OCI-M1 (cell line): ENCODE measurements at regions not wholly inside any gene's neighbourhood (a gene's known extent, or its start where the extent isn't known, plus 50 kb on each side); places are given as distances from the start of the nearest gene placed in this dataset.
"Not testable (repeated sequence)": the region's sequence is repeated elsewhere in the genome, so short reads cannot be mapped to it uniquely, and the experiment has no call there.

Source experiments
- DNase-seq: peaks from one replicate; lab custom pipeline; 2025; lab: John Stamatoyannopoulos, UW

- DNase-seq, result no peak
Measured at GRCh38 chr9:118651511-118651910, 717.7 kb downstream of the BRINP1 start.

GRCh38 chr9:118652258-118652657 lies 717.0 kb downstream of the BRINP1 start:
- DNase-seq, result no peak

DNA sequence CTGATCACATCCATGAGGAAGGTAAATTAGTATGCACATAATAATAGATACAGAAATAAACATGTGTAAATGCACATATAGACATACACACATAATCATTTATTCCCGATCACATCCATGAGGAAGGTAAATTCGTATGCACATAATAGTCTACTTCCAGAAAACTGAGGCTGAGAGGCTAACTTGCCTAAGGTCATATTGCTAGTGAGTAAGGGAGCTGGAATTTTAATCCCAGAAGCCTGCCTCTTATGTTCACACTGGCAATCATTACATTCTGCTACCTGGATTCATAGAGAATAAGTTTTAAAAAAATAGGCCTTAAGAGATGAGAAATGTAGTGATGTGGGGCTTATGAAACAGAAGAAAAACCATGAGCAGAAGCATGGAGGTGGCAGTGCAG lies 716.3 kb downstream of the BRINP1 start:
- DNase-seq, result no peak

DNA sequence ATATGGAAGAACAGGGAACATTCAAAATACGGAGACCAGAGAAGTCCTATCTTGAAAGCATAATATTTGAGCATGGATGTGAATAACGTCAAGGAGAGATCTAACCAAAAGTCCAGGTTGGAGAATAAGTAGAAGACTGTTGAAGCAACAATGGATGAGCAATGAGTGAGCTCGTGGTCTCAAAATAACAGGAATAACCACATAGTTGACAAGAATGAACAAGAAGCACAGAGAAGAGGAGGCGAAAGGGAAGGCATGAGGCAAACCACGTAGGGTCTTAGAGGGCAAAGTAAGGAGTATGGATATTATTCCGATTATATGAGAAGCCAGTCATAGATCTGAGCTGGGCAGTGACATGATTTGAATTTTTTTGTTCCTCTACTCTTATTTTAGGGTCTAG lies 710.2 kb downstream of the BRINP1 start:
- DNase-seq, result no peak

- no peak for DNase-seq
Measured at GRCh38 chr9:118665226-118665919, 703.9 kb downstream of the BRINP1 start.

GRCh38 chr9:118670011-118670953 lies 699.0 kb downstream of the BRINP1 start:
- DNase-seq, result no peak

- no peak for DNase-seq
Measured at GRCh38 chr9:118674942-118675341, 694.3 kb downstream of the BRINP1 start.

DNA sequence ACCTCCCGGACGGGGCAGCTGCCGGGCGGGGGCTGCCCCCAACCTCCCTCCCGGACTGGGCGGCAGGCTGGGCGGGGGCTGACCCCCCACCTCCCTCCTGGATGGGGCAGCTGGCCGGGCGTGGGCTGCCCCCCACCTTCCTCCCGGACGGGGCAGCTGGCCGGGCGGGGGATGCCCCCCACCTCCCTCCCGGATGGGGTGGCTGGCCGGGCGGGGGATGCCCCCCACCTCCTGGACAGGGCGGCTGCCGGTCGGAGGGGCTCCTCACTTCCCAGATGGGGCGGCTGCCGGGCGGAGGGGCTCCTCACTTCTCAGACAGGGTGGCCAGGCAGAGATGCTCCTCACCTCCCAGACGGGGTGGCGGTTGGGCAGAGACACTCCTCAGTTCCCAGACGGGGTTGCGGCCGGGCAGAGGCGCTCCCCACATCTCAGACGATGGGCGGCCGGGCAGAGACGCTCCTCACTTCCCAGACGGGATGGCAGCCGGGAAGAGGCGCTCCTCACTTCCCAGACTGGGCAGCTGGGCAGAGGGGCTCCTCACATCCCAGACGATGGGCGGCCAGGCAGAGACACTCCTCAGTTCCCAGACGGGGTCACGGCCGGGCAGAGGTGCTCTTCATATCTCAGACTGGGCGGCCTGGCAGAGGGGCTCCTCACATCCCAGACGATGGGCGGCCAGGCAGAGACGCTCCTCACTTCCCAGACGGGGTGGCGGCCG lies 691.1 kb downstream of the BRINP1 start:
- not testable (repeated sequence) for DNase-seq

DNA sequence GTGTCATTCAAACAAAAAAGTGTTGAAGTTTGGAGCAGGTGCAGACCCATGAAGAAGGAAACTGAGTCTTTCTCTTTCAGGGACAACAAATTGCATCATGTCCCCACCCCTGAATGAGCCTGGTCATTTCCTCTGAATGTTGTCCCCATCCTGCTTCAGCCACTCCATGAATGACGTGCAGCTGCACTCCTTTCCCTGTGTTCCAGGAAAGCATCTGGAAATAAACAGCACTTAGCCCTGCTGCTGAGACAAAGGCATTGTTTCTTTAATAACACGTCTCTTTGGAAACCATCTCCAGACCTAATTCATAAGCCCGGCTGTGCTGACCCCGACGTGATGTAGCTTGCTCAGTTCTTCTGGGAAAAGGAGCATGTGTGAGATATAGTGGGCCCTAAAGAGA lies 682.3 kb downstream of the BRINP1 start:
- no peak for DNase-seq

DNA sequence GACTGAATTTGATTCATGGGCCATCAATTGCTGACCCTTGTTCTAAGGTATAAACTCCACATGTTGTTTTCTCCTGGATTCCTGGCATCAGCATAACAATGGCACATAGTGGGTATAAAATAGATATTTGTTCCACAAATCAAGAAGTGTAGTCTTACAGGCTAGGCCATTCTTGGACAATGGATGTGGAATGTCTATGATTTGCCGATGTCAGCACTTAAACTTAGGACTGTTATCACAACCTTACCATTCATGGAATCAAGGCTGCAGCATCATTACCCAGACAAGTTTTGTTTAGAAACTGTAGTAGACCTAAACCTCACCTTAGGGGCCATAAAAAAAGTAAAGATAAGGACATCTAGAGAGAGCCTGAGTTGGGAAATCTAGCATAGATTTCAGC lies 680.0 kb downstream of the BRINP1 start:
- no peak for DNase-seq

GRCh38 chr9:118692613-118693012 lies 676.6 kb downstream of the BRINP1 start:
- no peak for DNase-seq

GRCh38 chr9:118693645-118694044 lies 675.6 kb downstream of the BRINP1 start:
- no peak for DNase-seq

DNA sequence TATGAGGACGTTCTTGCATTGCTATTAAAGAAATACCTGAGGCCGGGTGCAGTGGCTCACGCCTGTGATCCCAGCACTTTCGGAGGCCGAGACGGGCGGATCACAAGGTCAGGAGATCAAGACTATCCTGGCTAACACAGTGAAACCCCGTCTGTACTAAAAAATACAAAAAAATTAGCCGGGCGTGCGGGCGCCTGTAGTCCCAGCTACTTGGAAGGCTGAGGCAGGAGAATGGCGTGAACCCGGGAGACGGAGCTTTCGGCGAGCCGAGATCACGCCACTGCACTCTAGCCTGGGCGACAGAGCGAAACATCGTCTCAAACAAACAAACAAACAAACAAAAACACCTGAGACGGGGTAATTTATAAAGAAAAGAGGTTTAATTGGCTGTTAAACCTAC lies 674.0 kb downstream of the BRINP1 start:
- not testable (repeated sequence) for DNase-seq

DNA sequence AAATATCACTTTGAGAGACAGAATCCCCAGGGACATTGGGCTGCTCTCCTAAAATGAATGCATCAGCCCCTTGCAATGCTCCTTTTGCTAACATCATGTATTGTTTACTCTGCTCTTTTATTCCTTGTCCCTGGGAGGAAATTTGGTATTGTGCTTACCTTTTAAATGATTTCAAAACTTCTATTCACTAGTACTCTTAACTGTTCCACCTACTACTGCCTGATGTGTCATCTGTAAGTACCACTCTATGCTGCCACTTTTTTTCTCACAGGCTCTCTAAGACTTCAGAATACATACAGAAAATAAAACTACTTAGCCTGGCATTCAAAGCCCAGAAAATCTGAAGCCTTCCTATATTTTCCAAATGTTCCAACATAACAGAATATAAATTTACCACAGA lies 667.2 kb downstream of the BRINP1 start:
- no peak for DNase-seq

DNA sequence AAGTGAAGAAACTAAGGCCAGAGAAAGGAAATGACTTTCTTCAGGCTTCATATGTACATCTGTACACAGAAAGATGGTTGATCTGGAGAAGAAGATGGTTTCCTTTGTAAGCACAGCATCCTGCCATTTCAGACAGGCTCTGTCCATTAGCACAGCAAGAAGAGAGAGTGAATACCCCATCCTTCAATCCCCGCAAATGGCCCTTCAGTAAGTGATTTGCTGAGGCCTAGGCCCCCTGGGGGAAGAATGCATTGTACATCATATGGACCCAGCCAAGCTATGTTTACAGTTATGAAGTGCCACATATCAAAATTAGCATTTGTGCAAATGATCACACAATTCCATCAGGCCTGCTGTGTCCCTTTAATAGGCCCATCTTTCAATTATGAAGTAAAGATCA lies 657.4 kb downstream of the BRINP1 start:
- no peak for DNase-seq

GRCh38 chr9:118721276-118721675 lies 648.0 kb downstream of the BRINP1 start:
- no peak for DNase-seq

DNA sequence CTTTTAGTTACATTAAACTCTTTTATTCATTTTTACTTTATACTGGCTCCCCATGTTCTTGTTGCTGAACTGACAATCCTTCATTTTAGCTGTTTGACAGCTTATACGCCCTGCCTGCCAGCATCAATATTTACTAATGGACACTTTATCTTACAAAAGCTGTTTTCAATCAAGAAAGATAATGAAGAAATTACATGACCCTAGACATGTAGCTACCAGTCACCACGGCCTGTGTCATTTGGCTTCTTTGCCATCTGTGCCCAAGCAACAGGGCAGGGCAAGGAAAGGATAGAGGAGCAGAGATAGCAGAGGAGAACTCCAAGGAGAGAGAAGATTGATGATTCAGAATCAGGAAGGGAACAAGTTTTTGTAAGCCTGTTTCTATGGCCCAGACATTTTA lies 647.3 kb downstream of the BRINP1 start:
- DNase-seq, result no peak

- no peak for DNase-seq
Measured at GRCh38 chr9:118729981-118730380, 639.3 kb downstream of the BRINP1 start.

DNA sequence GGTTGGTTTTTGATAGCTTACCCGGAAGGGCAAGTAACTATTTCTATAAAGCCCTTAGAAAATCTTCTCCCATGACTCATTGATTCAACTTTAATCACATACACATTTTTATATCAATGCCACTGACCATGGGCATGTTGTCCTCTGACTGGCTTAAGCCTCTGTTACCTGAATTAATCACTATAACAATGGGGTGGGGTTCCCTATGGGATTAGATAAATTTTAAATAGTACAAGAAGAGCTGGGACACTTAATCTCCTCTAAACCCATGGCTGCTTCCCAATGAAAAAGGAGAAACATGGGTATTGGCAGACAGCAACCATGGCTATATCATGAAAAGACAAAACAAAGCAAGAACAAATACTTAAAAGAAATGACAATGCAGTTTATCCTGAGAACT lies 636.2 kb downstream of the BRINP1 start:
- DNase-seq, result no peak

- DNase-seq, result no peak
Measured at GRCh38 chr9:118734696-118735095, 634.5 kb downstream of the BRINP1 start.

GRCh38 chr9:118736406-118736805 lies 632.8 kb downstream of the BRINP1 start:
- DNase-seq, result no peak

DNA sequence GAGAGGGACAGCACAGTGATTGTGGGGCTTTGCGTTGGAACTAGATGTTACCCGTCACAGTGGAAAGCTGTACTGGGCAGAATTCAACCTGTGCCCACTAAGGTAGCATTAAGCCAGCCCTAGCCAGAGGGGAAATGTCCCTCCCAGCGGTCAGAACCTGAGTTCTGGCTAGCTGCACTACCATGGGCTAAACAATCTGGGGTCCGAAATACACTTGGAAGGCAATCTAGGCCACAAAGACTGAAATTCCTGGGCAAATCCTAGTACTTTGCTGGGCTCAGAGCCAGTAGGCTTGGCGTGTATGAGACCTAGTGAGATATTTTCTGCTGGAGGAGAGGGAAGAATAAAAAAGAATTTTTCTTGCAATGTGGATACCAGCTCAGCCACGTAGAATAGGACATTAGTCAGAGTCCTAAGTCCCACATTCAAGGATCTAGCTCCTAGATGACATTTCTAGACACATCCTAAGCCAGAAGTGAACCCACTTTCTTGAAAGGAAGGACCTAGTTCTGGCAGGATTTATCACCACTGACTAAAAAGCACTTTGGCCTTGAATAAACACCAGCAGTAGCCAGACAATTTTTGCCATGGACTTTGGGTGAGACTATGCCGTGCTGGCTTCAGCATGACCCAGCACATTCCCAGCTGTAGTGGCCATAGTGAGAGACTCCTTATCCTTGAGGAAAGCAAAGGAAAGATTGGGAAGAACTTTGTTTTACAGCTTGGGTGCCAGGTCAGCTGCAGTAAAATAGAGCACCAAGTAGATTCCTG lies 618.0 kb downstream of the BRINP1 start:
- DNase-seq, result no peak
